GM23338 (cell line): ENCODE measurements at regions not wholly inside any gene's neighbourhood (a gene's known extent, or its start where the extent isn't known, plus 50 kb on each side); places are given as distances from the start of the nearest gene placed in this dataset.

ENCODE experiments used
- CREB1 ChIP-seq: fragments of 250-450 bp; sonication (Bioruptor Pico); IDR thresholded peaks from 2 replicates; pipeline ENCODE4 v1.5.0; 2020; ENCODE audit warnings: low read depth, mild to moderate bottlenecking, moderate library complexity
- ETS1 ChIP-seq: IDR thresholded peaks from 2 replicates; pipeline ENCODE4 v1.6.1; 2016; ENCODE audit warnings: antibody characterized with exemption
- EZH2 ChIP-seq: fragments of 200-600 bp; sonication (generic); IDR thresholded peaks from one replicate; pipeline ENCODE4 v1.8.0; 2017; ENCODE audit warnings: antibody characterized with exemption, mild to moderate bottlenecking, low read depth; ENCODE audit not compliant: unreplicated experiment
- EZH2phosphoT487 ChIP-seq: fragments of 200-600 bp; sonication (generic); IDR thresholded peaks from one replicate; pipeline ENCODE4 v1.8.1; 2018; ENCODE audit warnings: antibody characterized with exemption; ENCODE audit not compliant: unreplicated experiment
- JUNB ChIP-seq: IDR thresholded peaks from one replicate; pipeline ENCODE4 v1.6.1; 2016; ENCODE audit warnings: antibody characterized with exemption; ENCODE audit not compliant: unreplicated experiment
- NANOG ChIP-seq: IDR thresholded peaks from 2 replicates; pipeline ENCODE4 v1.6.1; 2016; ENCODE audit warnings: antibody characterized with exemption, borderline replicate concordance
- POLR2AphosphoS5 ChIP-seq: IDR thresholded peaks from 2 replicates; pipeline ENCODE4 v1.6.1; 2016; ENCODE audit warnings: antibody characterized with exemption, low read depth
- REST ChIP-seq: IDR thresholded peaks from one replicate; pipeline ENCODE4 v1.6.1; 2018; ENCODE audit warnings: antibody characterized with exemption; ENCODE audit not compliant: unreplicated experiment
- STAT1 ChIP-seq: IDR thresholded peaks from one replicate; pipeline ENCODE4 v1.6.1; 2016; ENCODE audit warnings: antibody characterized with exemption; ENCODE audit not compliant: unreplicated experiment
- ZNF114 ChIP-seq: fragments of 250-450 bp; sonication (Bioruptor Pico); IDR thresholded peaks from 2 replicates; pipeline ENCODE4 v1.5.0; 2020; ENCODE audit warnings: mild to moderate bottlenecking, moderate library complexity
- ZNF331 ChIP-seq: fragments of 250-450 bp; sonication (Bioruptor Pico); IDR thresholded peaks from 2 replicates; pipeline ENCODE4 v1.5.0; 2020; ENCODE audit warnings: low read depth, mild to moderate bottlenecking, moderate library complexity
- TF ChIP-seq, protein P1 (sequence below), 2 experiments: fragments of 200-600 bp in 1 of 2; sonication (generic) in 1 of 2; conservative IDR thresholded peaks; 2 replicates each; pipeline versions ENCODE4 v1.5.1 to v1.6.1; 2016 to 2017; ENCODE audit warnings: antibody characterized with exemption in 2 of 2, low read depth in 2 of 2, mild to moderate bottlenecking in 2 of 2, moderate library complexity in 1 of 2
- TF ChIP-seq, protein P2 (sequence below): fragments of 250-450 bp; sonication (Bioruptor Pico); IDR thresholded peaks from 2 replicates; pipeline ENCODE4 v1.5.0; 2020; ENCODE audit warnings: mild to moderate bottlenecking, moderate library complexity

- TF ChIP-seq EZH2 (no peak), JUNB (no peak), REST (no peak), POLR2AphosphoS5 (no peak), EZH2phosphoT487 (no peak), ETS1 (no peak), CREB1 (CRISPR knock-in tag) (no peak), STAT1 (no peak), ZNF114 (CRISPR knock-in tag) (no peak), NANOG (no peak), ZNF331 (CRISPR knock-in tag) (no peak)
- TF ChIP-seq, protein P1, sequence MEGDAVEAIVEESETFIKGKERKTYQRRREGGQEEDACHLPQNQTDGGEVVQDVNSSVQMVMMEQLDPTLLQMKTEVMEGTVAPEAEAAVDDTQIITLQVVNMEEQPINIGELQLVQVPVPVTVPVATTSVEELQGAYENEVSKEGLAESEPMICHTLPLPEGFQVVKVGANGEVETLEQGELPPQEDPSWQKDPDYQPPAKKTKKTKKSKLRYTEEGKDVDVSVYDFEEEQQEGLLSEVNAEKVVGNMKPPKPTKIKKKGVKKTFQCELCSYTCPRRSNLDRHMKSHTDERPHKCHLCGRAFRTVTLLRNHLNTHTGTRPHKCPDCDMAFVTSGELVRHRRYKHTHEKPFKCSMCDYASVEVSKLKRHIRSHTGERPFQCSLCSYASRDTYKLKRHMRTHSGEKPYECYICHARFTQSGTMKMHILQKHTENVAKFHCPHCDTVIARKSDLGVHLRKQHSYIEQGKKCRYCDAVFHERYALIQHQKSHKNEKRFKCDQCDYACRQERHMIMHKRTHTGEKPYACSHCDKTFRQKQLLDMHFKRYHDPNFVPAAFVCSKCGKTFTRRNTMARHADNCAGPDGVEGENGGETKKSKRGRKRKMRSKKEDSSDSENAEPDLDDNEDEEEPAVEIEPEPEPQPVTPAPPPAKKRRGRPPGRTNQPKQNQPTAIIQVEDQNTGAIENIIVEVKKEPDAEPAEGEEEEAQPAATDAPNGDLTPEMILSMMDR (conservative IDR thresholded peaks at IDR 0.05; ENCODE audit: low read depth in 2 of 2), result no peak
- TF ChIP-seq, protein P2, sequence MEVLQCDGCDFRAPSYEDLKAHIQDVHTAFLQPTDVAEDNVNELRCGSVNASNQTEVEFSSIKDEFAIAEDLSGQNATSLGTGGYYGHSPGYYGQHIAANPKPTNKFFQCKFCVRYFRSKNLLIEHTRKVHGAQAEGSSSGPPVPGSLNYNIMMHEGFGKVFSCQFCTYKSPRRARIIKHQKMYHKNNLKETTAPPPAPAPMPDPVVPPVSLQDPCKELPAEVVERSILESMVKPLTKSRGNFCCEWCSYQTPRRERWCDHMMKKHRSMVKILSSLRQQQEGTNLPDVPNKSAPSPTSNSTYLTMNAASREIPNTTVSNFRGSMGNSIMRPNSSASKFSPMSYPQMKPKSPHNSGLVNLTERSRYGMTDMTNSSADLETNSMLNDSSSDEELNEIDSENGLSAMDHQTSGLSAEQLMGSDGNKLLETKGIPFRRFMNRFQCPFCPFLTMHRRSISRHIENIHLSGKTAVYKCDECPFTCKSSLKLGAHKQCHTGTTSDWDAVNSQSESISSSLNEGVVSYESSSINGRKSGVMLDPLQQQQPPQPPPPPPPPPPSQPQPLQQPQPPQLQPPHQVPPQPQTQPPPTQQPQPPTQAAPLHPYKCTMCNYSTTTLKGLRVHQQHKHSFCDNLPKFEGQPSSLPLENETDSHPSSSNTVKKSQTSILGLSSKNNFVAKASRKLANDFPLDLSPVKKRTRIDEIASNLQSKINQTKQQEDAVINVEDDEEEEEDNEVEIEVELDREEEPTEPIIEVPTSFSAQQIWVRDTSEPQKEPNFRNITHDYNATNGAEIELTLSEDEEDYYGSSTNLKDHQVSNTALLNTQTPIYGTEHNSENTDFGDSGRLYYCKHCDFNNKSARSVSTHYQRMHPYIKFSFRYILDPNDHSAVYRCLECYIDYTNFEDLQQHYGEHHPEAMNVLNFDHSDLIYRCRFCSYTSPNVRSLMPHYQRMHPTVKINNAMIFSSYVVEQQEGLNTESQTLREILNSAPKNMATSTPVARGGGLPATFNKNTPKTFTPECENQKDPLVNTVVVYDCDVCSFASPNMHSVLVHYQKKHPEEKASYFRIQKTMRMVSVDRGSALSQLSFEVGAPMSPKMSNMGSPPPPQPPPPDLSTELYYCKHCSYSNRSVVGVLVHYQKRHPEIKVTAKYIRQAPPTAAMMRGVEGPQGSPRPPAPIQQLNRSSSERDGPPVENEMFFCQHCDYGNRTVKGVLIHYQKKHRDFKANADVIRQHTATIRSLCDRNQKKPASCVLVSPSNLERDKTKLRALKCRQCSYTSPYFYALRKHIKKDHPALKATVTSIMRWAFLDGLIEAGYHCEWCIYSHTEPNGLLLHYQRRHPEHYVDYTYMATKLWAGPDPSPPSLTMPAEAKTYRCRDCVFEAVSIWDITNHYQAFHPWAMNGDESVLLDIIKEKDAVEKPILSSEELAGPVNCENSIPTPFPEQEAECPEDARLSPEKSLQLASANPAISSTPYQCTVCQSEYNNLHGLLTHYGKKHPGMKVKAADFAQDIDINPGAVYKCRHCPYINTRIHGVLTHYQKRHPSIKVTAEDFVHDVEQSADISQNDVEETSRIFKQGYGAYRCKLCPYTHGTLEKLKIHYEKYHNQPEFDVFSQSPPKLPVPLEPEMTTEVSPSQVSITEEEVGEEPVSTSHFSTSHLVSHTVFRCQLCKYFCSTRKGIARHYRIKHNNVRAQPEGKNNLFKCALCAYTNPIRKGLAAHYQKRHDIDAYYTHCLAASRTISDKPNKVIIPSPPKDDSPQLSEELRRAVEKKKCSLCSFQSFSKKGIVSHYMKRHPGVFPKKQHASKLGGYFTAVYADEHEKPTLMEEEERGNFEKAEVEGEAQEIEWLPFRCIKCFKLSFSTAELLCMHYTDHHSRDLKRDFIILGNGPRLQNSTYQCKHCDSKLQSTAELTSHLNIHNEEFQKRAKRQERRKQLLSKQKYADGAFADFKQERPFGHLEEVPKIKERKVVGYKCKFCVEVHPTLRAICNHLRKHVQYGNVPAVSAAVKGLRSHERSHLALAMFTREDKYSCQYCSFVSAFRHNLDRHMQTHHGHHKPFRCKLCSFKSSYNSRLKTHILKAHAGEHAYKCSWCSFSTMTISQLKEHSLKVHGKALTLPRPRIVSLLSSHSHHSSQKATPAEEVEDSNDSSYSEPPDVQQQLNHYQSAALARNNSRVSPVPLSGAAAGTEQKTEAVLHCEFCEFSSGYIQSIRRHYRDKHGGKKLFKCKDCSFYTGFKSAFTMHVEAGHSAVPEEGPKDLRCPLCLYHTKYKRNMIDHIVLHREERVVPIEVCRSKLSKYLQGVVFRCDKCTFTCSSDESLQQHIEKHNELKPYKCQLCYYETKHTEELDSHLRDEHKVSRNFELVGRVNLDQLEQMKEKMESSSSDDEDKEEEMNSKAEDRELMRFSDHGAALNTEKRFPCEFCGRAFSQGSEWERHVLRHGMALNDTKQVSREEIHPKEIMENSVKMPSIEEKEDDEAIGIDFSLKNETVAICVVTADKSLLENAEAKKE (CRISPR knock-in tag), result no peak
Observed at GRCh38 chr11:92024788-92025187, 199.8 kb upstream of the FAT3 start.
